ENCODE measurements at regions not wholly inside any gene's neighbourhood (a gene's known extent, or its start where the extent isn't known, plus 50 kb on each side); places are given as distances from the start of the nearest gene placed in this dataset.

DNA sequence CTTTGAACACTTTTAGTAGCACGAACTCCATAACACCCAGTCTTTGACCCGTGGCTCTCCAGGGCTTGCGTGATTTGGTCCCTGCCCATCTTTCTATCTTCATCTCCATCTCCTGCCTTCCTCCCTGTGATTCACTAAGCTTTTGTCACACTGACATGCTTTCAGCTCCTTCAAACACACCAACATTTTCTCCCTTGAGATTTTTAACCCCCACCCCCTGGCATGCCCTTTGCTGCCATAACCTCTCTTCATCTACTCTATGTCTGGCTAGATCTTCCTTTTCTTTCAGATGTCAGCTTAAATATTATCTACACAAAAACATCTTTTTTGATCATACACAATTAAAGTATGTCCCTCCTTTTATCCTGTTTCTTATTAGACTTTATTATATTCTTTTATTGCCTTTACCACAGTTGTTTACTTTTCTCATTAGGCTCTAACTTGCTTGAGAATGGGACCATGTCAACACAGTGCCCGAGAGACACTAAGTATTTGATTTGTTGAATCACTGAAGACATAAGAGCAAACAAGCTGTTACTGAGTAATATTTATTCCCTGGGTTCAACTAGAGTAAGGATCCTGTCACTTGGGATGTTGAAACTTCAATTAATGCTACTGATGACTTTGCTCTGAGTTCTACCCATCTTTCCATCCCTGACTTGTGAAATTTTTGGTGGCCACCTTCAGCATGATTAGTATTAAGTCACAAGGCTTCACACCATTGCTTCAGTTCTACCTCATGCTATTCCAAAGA lies 387.3 kb downstream of the LRIG3 start:
- Histone ChIP-seq H4K91ac (ENCODE audit: insufficient read depth, low read depth, low read length) (peak overlapping the region; percentile 57), H3K79me1 (ENCODE audit: low read depth in 1 of 2, low read length in 2 of 2) (no peaks in the 10 kb centered on the region), H3K9ac (ENCODE audit: low read depth, low read length) (no peak overlapping the region), H2AFZ (replicated peaks; ENCODE audit: low read length, poor library complexity) (no peak overlapping the region), H3K23ac (ENCODE audit: low read depth, low read length) (no peak overlapping the region), H3K56ac (ENCODE audit: extremely low read depth, insufficient read depth, low read length) (no peak overlapping the region), H2BK20ac (ENCODE audit: low read depth, low read length) (peak overlapping the region; percentile 67), H3K4ac (ENCODE audit: low read depth, low read length) (peak overlapping the region; percentile 75; the same call in 1 of the 2 replicates), H3K14ac (replicated peaks; ENCODE audit: low read depth, low read length) (0 out of 2 replicates have a peak overlapping the region, but pooled peaks have one; percentile 30), H3K9me3 (ENCODE audit: control insufficient read depth, insufficient read depth, low read length) (no peaks in the 10 kb centered on the region), H3K18ac (ENCODE audit: low read depth, low read length) (peak overlapping the region; percentile 62), H2BK5ac (ENCODE audit: low read depth, low read length, poor library complexity, severe bottlenecking) (peak overlapping the region; percentile 1), H3K27me3 (ENCODE audit: control insufficient read depth, insufficient read depth, low read length) (no peaks in the 10 kb centered on the region), H3K27ac (ENCODE audit: insufficient read depth, low read length) (no peak overlapping the region), H3K4me2 (ENCODE audit: low read depth, low read length) (no peak overlapping the region), H2BK15ac (ENCODE audit: low read depth, low read length) (peak overlapping the region; percentile 81; the same call in 2 of the 3 replicates), H3K4me1 (ENCODE audit: control insufficient read depth, insufficient read depth, low read length) (peaks cover 12% of the 10 kb centered on the region), H2AK5ac (ENCODE audit: low read depth, low read length) (peak overlapping the region; percentile 95), H4K5ac (ENCODE audit: low read depth, low read length) (peak overlapping the region; percentile 48; the same call in 1 of the 2 replicates), H2AK9ac (replicated peaks; ENCODE audit: low read depth, low read length, poor library complexity) (no peak overlapping the region), H3K9me1 (ENCODE audit: insufficient read depth, low read length) (0 out of 2 replicates have a peak, but pooled peaks cover 4% of the 10 kb centered on the region), H2BK120ac (ENCODE audit: low read depth, low read length) (peak overlapping the region; percentile 61), H4K8ac (ENCODE audit: low read depth in 2 of 2, low read length in 2 of 2) (peak overlapping the region; percentile 22 to 47; a peak in 1 of 4 replicates), H3K4me3 (ENCODE audit: insufficient read depth, low read depth, low read length) (no peak overlapping the region), H4K20me1 (ENCODE audit: insufficient read depth, low read length) (no peaks in the 10 kb centered on the region), H3K36me3 (ENCODE audit: control insufficient read depth, insufficient read depth, low read length) (no peaks in the 10 kb centered on the region)
- ChIA-PET POLR2A (ENCODE audit: unreplicated experiment) (no interaction called here), CTCF (no interaction called here)
- intact Hi-C loops (cut with micrococcal nuclease) (no loop called here), in situ Hi-C loops (cut with MboI; ENCODE audit: low sequenced_read_pairs) (loop anchor here (10.0 kb wide), 2 partner anchors 168 to 622 kb away; no protein-coding TSS in a partner anchor), dilution Hi-C loops (cut with HindIII; ENCODE audit: low sequenced_read_pairs, unreplicated experiment) (no loop called here)
- TF ChIP-seq BHLHE40 (IDR thresholded peaks at IDR 0.05; ENCODE audit: low read depth, low read length) (no peak), MAFK (IDR thresholded peaks at IDR 0.05; ENCODE audit: low read depth, low read length) (no peak), MXI1 (IDR thresholded peaks at IDR 0.05; ENCODE audit: borderline replicate concordance, low read depth, low read length) (no peak), CHD1 (IDR thresholded peaks at IDR 0.05; ENCODE audit: low read depth, low read length) (no peak), SMC3 (IDR thresholded peaks at IDR 0.05; ENCODE audit: low read depth, low read length) (no peak), RAD21 (IDR thresholded peaks at IDR 0.05; ENCODE audit: low read length) (no peak), RFX5 (IDR thresholded peaks at IDR 0.05; ENCODE audit: low read depth, low read length) (no peak), NFE2L2 (IDR thresholded peaks at IDR 0.05; ENCODE audit: low read depth, low read length) (no peak), POLR2A (IDR thresholded peaks at IDR 0.05; ENCODE audit: low read depth, low read length) (no peak), MAZ (IDR thresholded peaks at IDR 0.05; ENCODE audit: borderline replicate concordance, low read depth, low read length) (no peak), RCOR1 (IDR thresholded peaks at IDR 0.05; ENCODE audit: insufficient replicate concordance, low read length) (no peak)
- TF ChIP-seq, protein P1, sequence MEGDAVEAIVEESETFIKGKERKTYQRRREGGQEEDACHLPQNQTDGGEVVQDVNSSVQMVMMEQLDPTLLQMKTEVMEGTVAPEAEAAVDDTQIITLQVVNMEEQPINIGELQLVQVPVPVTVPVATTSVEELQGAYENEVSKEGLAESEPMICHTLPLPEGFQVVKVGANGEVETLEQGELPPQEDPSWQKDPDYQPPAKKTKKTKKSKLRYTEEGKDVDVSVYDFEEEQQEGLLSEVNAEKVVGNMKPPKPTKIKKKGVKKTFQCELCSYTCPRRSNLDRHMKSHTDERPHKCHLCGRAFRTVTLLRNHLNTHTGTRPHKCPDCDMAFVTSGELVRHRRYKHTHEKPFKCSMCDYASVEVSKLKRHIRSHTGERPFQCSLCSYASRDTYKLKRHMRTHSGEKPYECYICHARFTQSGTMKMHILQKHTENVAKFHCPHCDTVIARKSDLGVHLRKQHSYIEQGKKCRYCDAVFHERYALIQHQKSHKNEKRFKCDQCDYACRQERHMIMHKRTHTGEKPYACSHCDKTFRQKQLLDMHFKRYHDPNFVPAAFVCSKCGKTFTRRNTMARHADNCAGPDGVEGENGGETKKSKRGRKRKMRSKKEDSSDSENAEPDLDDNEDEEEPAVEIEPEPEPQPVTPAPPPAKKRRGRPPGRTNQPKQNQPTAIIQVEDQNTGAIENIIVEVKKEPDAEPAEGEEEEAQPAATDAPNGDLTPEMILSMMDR (conservative IDR thresholded peaks at IDR 0.05; ENCODE audit: low read depth, low read length) = no peak
- 96% methylated on average over 3 of the region's 4 CpGs; no CpG with 5 or more reads in 1 of the 2 experiments for WGBS, 2 experiments (ENCODE audit: extremely low coverage in 2 of 2, insufficient read length in 1 of 2)
- DNase-seq = no peak
- BruUV-seq (replicated peaks) = no TSS peak
- no peak for ATAC-seq (ENCODE audit: low read depth)
